ENCODE measurements at regions not wholly inside any gene's neighbourhood (a gene's known extent, or its start where the extent isn't known, plus 50 kb on each side); places are given as distances from the start of the nearest gene placed in this dataset.
"Not testable (repeated sequence)": the region's sequence is repeated elsewhere in the genome, so short reads cannot be mapped to it uniquely, and the experiment has no call there.

DNA sequence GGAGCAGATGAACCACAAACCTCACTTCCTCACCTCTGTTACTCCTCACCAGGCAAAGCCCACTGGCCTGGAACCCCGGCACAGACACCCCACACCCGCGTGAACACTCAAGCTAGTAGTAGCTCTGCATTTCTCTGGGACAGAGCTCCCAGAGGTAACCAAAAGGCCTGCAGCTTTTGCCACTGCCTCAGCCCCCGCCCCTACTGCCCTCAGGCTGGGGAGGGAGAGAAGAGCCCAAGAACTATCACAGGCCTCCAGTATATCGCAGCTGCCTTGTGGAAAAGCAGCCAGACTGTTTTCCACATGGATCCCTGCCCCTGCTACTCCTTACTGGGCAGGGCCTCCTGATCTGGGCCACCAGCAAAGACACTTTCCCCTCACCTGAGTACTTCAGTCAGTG lies 728.7 kb upstream of the ACTRT1 start:
- no peak for DNase-seq (ENCODE audit: low spot score)

DNA sequence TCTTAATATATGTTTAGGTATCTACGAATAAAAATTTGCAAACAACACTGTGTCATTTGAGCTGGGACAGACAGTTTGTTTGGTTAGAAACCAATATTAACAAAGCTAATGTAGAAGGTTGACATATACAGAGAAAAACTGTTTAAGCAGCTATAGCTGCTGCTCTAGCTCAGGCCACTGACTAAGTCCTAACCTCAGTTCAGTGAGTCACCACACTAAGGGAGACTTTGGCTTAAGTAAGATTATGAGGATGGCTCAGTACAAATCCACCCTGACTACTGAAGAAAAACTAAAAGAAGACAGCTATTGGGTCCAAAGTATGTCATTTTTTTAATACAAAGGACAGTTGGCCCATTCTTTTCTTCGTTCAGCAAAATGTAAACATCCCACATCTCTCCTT lies 717.3 kb upstream of the ACTRT1 start:
- no peak for DNase-seq (ENCODE audit: low spot score)

DNA sequence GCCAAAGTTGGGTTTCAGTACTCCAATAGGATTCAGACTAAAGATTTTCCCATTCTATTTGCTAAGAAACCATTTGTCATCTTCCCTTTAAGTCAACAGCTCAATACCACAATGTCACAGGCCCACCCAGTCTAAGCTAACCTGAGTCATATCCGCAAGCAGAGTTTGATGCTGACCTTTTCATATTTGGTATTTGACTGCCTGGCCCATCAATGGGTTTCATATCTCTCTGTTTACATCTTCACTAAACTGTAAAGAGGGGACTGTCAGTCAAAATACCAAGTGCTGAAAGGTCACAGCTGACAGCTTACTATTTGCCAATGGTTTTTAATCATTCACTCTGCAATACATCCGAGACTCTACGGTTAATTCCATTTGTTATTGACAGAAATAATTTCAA lies 707.5 kb upstream of the ACTRT1 start:
- DNase-seq (ENCODE audit: low spot score), result no peak

DNA sequence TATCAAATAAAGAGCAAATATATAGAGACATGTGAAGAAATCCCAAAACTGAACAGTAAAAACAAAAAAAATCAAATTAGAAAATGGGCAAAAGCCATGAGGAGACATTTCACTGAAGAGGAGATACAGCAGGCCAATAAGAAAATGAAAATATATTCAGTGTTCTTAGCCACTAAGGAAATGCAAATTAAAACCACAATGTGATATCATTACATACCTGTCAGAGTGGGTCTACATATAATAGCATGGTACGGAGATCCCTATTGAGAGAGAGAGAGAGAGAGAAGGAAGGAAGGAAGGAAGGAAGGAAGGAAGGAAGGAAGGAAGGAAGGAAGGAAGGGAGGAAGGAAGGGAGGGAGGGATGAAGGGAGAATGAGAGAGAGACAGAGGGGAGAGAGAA lies 707.0 kb upstream of the ACTRT1 start:
- no peak for DNase-seq (ENCODE audit: low spot score)

DNA sequence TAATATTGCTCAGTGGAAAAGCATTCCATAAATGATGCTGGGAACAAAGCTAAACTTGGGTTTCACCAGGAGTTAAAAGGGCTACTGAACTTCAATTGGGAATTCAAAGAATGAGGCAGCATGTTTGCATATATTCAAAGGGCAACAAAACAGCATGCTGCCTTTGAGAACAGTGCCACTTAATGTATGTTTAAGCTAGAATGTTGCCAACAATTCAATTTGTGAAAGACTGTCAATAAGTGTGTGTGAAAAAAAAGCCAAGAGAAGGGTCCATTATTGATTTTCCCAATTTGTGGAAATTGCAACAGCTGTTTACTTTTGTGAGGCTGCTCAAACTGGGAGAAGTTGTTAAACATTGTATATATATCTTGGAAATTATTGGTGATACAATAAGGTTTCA lies 701.9 kb upstream of the ACTRT1 start:
- DNase-seq (ENCODE audit: low spot score), result no peak

- DNase-seq (ENCODE audit: low spot score), result no peak
Observed at GRCh38 chrX:128739539-128739938, 687.3 kb upstream of the ACTRT1 start.

DNA sequence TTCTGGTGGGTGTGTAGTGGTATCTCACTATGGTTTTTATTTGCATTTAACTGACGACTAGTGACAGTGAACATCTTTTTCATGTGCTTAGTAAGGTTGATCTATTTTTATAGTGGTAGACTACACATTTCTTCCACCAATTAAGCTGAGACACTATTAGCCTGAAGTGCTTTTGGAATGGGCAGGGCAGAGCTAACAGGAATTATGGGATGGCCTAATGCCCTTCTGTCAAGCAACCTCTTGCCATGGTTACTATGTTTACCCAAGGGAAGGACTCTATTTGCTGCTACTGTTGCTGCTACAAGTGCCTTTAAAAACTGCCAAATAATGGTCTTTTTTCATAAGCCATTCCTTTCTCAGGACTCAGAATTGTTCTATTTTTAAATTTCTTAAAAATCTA lies 676.7 kb upstream of the ACTRT1 start:
- no peak for DNase-seq (ENCODE audit: low spot score)

DNA sequence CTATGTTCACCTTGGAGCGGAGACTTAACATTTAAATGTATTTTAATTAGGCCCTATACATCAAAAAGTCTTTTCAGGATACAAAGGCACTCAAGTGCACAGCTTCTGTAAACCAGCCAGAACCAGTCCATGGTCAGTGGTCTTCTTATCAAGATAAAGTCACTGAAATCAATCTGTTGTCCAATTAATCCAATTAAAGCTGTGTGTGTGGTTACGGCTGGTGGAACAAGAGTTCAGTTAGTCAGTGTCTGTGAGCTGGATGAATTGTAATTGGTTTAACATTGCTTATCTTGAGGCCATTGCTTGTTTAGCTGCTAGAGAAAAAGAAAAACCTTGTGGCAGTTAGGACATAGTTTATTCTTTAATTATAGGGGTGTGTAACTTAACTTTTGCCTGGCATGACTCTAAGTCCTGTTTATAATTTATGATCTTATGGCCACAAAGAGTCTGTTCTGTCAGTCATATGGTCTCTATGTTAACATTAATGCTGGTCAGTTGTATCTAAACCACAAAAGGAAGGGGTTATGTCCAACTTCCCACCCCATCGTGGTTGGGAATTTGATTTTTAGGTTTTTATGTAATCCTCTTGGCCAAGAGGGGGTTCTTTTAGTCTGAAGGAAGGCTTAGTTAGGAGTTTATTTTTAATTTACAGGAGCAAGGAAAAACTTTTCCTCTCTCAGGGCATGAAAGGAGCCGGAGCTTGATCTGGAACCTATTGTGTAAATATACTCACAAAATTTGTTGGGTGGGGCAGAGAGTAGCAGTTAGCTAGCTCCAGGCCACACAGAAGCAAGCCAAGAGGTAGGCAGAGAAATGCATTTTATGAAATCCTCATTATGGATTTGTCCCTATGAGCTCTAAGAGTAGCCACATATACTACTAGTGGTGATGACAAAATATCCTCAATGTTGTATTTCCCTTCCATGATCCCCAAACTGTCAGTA lies 665.7 kb upstream of the ACTRT1 start:
- DNase-seq (ENCODE audit: low spot score), result no peak

DNA sequence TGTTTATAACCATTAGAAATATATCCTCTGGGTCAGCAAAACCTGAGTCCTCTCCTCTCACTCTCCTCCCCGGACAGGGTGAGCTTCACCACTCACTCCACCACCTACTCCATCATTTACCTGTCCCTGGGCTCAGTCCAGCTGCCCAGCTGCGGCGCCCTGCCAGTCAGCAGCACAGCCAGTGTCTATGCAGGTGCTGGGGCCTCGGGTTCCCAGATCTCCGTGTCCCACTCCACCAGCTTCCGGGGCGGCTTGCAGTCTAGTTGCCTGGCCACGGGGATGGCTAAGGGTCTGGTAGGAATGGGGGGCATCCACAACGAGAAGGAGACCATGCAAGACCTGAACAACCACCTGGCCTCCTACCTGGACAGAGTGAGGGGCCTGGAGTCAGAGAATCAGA lies 662.2 kb upstream of the ACTRT1 start:
- no peak for DNase-seq (ENCODE audit: low spot score)

GRCh38 chrX:128699716-128700285 lies 647.6 kb upstream of the ACTRT1 start:
- no peak for DNase-seq (ENCODE audit: low spot score)

DNA sequence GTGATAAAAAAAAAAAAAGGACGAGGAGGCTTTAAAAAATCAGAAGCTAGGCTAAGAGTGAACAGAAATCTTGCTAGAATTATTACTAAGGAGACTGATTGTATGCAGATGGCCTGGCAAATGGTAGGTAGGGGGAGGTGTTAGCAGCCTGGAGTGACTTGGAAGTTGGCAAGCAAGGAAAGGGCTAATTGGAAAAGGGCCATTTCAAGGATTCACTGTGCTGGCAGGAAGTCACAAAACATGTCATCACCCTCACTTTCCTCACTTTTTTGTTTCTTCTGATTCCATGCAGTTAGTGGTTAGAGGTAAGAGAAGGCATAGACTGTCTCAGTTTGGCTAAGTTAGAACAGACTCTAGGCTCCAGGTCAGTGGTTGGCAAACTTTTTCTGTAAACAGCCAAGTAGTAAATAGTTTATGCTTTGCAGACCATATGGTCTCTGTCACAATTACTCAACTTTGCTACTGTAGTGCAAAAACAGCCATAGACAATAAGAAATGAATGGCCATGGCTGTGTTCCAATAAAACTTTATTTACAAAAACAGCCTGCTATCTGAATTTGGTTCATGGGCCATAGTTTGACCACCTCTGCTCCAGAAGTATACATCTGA lies 646.5 kb upstream of the ACTRT1 start:
- DNase-seq (ENCODE audit: low spot score), result peak; percentile 15

DNA sequence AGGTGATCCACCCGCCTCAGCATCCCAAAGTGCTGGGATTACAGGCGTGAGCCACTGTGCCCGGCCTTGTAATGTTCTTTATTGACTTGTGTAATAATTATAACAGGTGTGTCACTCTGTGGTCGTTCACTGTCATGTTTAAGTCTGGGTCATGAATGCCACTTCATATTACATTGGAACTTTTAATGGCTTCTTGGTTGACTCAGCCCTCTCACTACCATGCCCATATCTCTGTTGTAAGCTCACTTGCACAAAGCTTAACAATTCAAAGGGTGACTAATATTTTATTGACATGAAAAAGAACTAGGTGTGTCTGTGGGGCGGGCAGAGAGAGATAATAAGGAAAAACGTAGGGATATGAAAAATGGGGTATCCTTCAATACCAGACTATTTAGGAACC lies 639.7 kb upstream of the ACTRT1 start:
- DNase-seq (ENCODE audit: low spot score), result no peak

DNA sequence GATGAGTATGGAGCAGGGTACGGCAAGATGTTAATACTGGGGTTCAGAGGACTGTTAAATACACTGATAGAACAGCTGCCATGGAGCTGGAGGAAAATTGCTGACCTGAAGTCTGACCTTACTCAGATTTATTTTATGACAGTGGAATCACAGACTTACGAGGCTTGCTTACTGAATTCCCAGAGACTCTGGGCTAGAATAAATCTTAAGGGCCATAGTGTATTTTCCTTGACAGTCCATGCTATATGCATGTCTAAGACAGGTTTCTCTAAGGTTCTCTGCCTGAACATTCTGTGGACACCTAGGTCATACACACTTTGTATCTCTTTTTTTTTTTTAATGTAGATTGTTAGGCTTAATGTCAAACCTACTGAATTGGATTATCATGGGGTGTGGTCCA lies 633.2 kb upstream of the ACTRT1 start:
- no peak for DNase-seq (ENCODE audit: low spot score)

GRCh38 chrX:128676651-128677050 lies 624.4 kb upstream of the ACTRT1 start:
- DNase-seq (ENCODE audit: low spot score), result no peak

DNA sequence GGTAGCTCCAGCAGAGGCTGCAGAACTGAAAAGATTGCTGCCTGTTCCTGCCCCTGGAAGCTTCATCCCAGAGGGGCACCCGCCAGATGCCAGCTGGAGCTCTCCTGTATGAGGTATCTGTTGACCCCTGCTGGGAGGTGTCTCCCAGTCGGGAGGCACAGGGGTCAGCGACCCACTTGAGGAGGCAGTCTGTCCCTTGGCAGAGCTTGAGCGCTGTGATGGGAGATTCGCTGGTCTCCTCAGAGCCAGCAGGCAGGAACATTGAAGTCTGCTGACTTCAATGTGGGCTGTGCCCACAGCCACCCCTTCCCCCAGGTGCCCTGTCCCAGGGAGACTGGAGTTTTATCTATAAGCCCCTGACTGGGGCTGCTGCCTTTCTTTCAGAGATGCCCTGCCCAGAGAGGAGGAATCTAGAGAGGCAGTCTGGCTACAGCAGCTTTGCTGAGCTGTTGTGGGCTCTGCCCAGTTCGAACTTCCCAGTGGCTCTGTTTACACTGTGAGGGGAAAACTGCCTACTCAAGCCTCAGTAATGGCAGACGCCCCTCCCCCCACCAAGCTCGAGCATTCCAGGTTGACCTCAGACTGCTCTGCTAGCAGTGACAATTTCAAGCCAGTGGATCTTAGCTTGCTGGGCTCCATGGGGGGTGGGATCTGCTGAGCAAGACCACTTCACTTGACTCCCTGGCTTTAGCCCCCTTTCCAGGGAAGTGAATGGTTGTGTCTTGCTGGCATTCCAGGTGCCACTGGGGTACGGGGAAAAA lies 622.3 kb upstream of the ACTRT1 start:
- not testable (repeated sequence) for DNase-seq (ENCODE audit: low spot score)

DNA sequence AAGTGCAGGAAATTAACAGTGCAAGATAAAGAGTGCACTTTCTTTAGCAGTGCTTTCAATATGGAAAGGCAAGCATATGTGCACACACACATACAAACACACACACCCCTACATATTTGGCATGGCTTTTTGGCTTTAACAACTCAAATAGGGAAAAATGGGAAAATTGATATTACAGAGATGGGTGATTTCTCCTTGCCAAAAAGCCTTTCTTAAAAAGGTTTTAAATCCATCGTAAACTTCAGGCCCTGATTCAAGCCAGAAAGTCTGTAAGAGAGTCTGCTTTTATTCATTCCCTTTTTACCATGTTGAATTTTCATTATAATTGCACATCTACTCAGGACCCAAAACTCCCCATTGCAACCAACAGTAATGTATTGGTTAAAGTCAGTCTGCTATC lies 612.0 kb upstream of the ACTRT1 start:
- no peak for DNase-seq (ENCODE audit: low spot score)

GRCh38 chrX:128653524-128654060 lies 601.4 kb upstream of the ACTRT1 start:
- DNase-seq (ENCODE audit: low spot score), result no peak

DNA sequence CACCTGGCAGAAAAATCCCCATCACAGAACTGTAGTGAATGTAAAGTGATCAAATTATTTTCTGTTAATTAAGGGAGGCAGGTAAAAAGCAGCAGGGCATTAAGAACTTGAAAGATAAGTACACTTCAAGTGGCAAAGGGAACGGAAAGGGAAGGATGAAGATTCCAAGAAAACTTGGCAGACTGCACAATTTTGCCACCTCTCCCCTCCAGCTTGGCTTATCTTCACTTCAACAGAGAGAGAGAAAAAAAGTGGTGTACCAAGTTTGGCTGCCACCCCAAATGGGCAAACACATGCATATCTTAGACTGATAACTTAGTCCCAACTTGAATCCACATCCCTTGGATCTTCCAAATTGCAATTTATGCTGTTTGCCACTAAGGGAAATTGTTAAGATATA lies 598.1 kb upstream of the ACTRT1 start:
- no peak for DNase-seq (ENCODE audit: low spot score)

DNA sequence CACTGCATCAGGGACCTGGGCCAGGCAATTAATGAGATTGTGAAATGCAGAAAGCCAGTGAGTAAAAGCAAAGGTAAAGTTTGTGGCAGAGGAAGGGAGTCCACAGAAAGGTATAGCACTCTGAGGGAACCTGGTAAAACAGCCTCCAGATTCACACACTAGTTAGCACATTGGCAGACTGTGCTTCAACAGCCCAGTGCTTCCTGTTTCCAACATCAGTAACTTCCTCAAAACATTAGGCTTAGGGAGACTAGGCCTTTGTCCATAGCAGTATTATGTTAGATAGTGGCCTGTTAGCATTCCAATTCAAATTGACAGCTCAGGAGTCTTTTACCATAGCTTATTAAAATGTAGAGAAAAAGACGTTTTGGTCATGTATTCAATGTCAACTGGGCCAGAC lies 582.6 kb upstream of the ACTRT1 start:
- DNase-seq (ENCODE audit: low spot score), result no peak

GRCh38 chrX:128623361-128623760 lies 571.2 kb upstream of the ACTRT1 start:
- DNase-seq (ENCODE audit: low spot score), result no peak

DNA sequence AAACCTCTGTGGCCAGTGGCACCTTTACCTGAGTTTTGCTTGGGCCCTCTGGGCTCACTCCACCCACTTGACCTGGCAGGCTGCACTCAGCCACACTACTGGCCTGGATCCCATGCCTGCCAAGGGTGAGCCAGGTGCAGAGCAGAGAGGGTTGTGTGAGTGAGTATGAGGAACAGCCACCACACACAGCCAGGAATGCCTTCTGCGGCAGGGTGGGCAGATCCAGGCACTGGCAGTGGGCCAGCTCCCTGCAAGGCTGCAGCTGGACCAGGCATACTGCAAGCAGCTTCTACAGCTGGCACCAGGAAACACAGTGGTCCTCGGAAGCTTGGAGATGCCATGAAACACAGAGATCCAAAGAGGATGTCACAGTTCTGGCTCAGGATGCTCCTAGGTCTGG lies 570.1 kb upstream of the ACTRT1 start:
- no peak for DNase-seq (ENCODE audit: low spot score)

DNA sequence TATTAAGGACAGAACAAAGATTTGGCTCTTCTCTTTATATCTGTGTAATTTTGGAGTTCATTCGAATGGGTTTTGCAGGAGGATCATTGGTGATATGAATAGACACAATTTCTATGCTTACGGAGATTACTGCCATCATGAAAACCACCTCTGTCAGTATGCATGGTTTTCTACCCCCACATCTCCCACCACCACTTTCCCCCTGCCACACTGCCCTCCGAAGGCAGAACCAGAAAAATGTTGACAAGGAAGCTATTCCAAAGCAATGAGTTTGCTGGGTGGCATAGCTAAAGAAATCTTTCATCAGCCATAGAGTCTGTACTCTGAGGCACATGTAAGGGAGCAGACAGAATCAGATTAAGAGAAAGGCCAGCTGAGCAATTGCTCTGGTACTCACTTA lies 567.3 kb upstream of the ACTRT1 start:
- no peak for DNase-seq (ENCODE audit: low spot score)

All from D341Med (cell line).